Naive thymus-derived CD8-positive, alpha-beta T cell (primary cell): ENCODE measurements at regions not wholly inside any gene's neighbourhood (a gene's known extent, or its start where the extent isn't known, plus 50 kb on each side); places are given as distances from the start of the nearest gene placed in this dataset.

Experiments used
- ATAC-seq, 2 donors: fragments of 150-1000 bp; cut with Tn5 transposase in 1 of 2; sonication (Bioruptor Pico), chemical (Tn5 transposase) in 1 of 2; 1 replicate in 1 of 2; 2 replicates in 1 of 2; pipeline ENCODE4 v1.10.0; 2021; ENCODE audit warnings: mild to moderate bottlenecking in 2 of 2, moderate library complexity in 2 of 2
- POLR2A ChIA-PET: fragments of 350-600 bp; sonication (Branson Sonifier 250); formaldehyde crosslinking; loops from one replicate; lab custom pipeline; 2021; ENCODE audit warnings: antibody characterized with exemption; lab: Charles Lee
- DNase-seq, 10 donors: peaks; one replicate each; pipeline versions ENCODE4 v3.0.0 to v3.0.0-alpha.2; 2020 to 2022
- H3K27ac Mint-ChIP-seq, 10 donors: one replicate each; pipeline ENCODE4 v1.8.0; 2020 to 2022; ENCODE audit warnings: mild to moderate bottlenecking in 10 of 10, mixed read lengths in 10 of 10, moderate library complexity in 4 of 10, inconsistent platforms in 1 of 10
- H3K27me3 Mint-ChIP-seq, 5 donors: one replicate each; pipeline ENCODE4 v1.8.0; 2021 to 2022; ENCODE audit warnings: mixed read lengths in 5 of 5
- H3K36me3 Mint-ChIP-seq, 3 donors: one replicate each; pipeline ENCODE4 v1.8.0; 2020 to 2022; ENCODE audit warnings: mixed read lengths in 3 of 3, mild to moderate bottlenecking in 2 of 3, inconsistent platforms in 1 of 3
- H3K4me1 Mint-ChIP-seq, 4 donors: one replicate each; pipeline ENCODE4 v1.8.0; 2021 to 2022; ENCODE audit warnings: mixed read lengths in 4 of 4
- H3K4me3 Mint-ChIP-seq, 10 donors: one replicate each; pipeline ENCODE4 v1.8.0; 2020 to 2022; ENCODE audit warnings: mild to moderate bottlenecking in 10 of 10, mixed read lengths in 10 of 10, moderate library complexity in 6 of 10, inconsistent platforms in 1 of 10
- H3K9me3 Mint-ChIP-seq, 9 donors: one replicate each; pipeline ENCODE4 v1.8.0; 2020 to 2022; ENCODE audit warnings: mixed read lengths in 9 of 9, mild to moderate bottlenecking in 3 of 9, inconsistent platforms in 1 of 9, moderate library complexity in 1 of 9

DNA sequence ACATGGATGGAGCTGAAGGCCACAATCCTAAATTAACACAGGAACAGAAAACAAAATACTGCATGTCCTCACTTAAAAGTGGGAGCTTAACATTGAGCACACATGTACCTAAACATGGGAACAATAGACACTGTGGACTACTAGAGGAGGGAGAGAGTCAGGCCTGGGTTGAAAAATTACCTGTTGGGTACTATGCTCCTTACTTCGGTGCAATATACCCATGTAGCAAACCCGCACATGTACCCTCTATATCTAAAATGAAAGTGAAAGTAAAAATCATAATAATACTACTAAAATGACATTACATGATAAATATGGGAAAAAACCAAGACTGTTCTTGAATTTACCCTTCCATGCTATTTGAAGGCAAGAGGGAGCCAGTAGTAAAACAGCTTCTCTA, 1273.8 kb upstream of the ADGRB3 start:
- H3K9me3 Mint-ChIP-seq = peaks cover 0 to 6% (median 0%) of the 10 kb centered on the region in 9 donors
- H3K4me1 Mint-ChIP-seq = peaks cover 0 to 5% (median 0%) of the 10 kb centered on the region in 4 donors
- H3K36me3 Mint-ChIP-seq = no peaks in the 10 kb centered on the region
- POLR2A ChIA-PET = no interaction called here
- DNase-seq (no peak), ATAC-seq (no peak)
- H3K27ac Mint-ChIP-seq = no peak overlapping the region
- H3K27me3 Mint-ChIP-seq = no peaks in the 10 kb centered on the region
- no peak overlapping the region for H3K4me3 Mint-ChIP-seq

DNA sequence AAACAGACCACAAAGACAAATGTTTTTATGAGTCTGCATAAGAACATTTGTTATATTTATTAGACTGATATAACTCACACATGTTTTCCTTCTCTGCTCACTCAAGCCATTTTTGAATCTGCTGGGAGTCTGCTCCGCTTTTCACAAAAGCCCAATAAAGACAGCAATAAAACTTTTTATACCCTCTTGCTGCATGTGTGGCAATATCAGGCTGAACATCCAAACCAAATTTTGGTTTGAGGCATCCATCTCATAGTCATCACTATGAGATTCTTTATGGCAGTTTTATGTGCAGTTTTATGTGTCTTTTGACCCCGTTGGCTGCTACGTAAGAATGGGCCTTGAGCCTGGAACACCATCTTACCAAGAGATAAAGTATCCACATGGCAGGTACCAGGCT, 1276.8 kb upstream of the ADGRB3 start:
- peaks cover 0 to 5% (median 0%) of the 10 kb centered on the region in 4 donors for H3K4me1 Mint-ChIP-seq
- POLR2A ChIA-PET = no interaction called here
- peaks cover 0 to 22% (median 0%) of the 10 kb centered on the region in 9 donors for H3K9me3 Mint-ChIP-seq
- no peaks in the 10 kb centered on the region for H3K36me3 Mint-ChIP-seq
- ATAC-seq (no peak), DNase-seq (no peak)
- no peak overlapping the region for H3K4me3 Mint-ChIP-seq
- H3K27ac Mint-ChIP-seq = no peak overlapping the region
- no peaks in the 10 kb centered on the region for H3K27me3 Mint-ChIP-seq

DNA sequence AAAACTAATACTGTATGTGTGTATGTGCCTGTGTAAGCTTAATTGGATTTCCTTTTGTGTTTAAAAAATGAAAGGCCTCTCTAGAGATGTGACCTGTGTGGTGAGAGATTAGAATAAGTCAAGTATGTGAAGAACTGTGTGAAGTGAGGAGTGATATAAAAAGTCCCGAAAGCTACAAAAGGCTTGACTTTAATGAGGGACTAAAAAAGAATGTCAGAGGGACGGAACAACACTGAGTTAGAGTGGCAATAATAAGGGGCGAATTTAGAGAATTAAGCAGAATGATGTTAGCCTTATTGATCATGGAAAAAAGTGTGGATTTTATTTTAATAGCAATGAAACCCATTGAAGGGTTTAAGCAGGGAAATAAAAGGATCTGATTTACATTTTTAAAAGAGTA, 1281.2 kb upstream of the ADGRB3 start:
- H3K4me1 Mint-ChIP-seq = no peaks in the 10 kb centered on the region
- POLR2A ChIA-PET = no interaction called here
- no peak overlapping the region for H3K27ac Mint-ChIP-seq
- DNase-seq (no peak), ATAC-seq (no peak)
- no peaks in the 10 kb centered on the region for H3K36me3 Mint-ChIP-seq
- peaks cover 0 to 23% (median 0%) of the 10 kb centered on the region in 9 donors for H3K9me3 Mint-ChIP-seq
- H3K27me3 Mint-ChIP-seq = no peaks in the 10 kb centered on the region
- H3K4me3 Mint-ChIP-seq = no peak overlapping the region

DNA sequence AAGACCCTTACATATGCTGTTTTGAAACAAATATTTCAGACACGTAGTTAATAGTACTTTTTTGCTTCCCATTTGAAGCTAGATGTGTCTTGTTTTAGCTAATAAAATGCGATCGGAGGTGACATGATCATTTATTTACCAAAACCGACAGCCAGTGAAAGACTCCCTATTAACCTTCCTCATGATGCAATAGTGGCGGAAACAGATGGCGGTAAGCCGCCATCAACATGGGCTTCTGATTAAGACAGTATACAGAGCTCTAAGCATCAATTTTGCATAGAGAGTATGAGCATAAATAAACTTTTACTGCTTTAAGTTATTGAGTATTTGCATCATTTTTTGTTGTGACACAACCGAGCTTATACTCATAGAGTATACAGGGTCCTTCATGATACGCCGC, 1282.4 kb upstream of the ADGRB3 start:
- no peak for ATAC-seq
- no peaks in the 10 kb centered on the region for H3K4me1 Mint-ChIP-seq
- no peak overlapping the region for H3K4me3 Mint-ChIP-seq
- DNase-seq = no peak
- POLR2A ChIA-PET = no interaction called here
- H3K27ac Mint-ChIP-seq = no peak overlapping the region
- no peaks in the 10 kb centered on the region for H3K27me3 Mint-ChIP-seq
- peaks cover 0 to 23% (median 0%) of the 10 kb centered on the region in 9 donors for H3K9me3 Mint-ChIP-seq
- no peaks in the 10 kb centered on the region for H3K36me3 Mint-ChIP-seq

DNA sequence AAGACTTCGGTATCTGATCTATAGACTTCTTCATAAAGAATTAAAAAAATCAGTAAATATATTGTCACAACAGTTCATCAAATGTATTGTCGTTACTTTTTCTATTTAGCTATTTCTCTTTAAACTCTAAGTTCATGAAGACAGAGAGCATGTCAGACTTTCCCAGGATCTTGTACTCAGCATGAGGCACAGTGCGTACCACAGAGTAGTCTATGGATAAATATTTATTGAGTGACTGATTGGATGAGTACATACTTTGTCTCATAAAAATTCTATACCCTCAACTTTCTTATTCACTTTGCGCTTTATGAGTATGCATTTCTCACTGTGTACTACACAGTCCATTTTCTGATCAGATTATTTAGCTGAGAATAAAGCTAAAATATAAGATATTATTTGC, 1284.4 kb upstream of the ADGRB3 start:
- Mint-ChIP-seq H3K4me3 (no peak overlapping the region), H3K9me3 (peaks cover 0 to 28% (median 4%) of the 10 kb centered on the region in 9 donors), H3K27me3 (no peaks in the 10 kb centered on the region), H3K36me3 (no peaks in the 10 kb centered on the region), H3K4me1 (no peaks in the 10 kb centered on the region), H3K27ac (no peak overlapping the region)
- no peak for ATAC-seq
- DNase-seq = no peak
- POLR2A ChIA-PET = no interaction called here

DNA sequence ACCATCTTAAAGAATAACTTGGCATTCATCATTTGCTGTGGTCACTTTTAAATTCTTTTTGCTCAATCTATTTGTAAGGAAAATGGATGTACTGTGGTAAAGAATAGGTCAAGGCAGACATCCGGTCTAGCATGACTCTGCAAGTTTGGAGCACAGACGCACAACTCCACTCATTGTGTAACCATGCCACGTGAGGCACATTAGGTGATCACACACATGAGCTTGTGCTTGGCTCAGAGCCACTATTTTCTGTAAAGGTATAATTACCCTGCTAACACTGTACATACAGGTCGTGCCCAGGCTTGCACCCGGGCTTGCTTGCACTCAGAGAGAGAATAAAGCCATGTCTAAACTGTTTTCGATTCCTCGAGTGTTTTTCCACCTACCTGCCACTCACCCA, 1289.1 kb upstream of the ADGRB3 start:
- Mint-ChIP-seq H3K4me3 (no peak overlapping the region), H3K36me3 (no peaks in the 10 kb centered on the region), H3K27me3 (no peaks in the 10 kb centered on the region), H3K27ac (no peak overlapping the region), H3K9me3 (peaks cover 0 to 13% (median 5%) of the 10 kb centered on the region in 9 donors), H3K4me1 (no peaks in the 10 kb centered on the region)
- no peak for DNase-seq
- POLR2A ChIA-PET = no interaction called here
- ATAC-seq = no peak

DNA sequence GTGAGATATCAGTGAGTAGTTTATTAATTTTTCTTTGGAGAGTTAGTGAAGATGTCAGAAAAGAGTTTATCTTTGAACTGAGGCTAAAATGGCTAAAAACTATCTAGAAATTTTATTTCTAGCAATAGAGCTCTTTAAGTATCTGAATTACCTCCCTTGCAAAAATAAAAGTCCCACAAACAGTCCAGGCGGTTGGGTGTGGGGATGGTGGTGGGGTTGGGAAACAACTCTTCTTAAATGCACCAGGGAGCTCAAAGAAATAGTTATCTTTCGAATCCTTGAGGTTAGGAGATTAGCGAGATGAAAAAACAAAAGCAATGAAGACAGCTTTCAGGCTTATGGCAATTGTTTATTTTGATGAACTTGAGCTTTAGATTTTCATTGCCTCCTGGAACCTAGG, 1299.1 kb upstream of the ADGRB3 start:
- POLR2A ChIA-PET = no interaction called here
- ATAC-seq (no peak), DNase-seq (no peak)
- H3K27me3 Mint-ChIP-seq = no peaks in the 10 kb centered on the region
- H3K4me3 Mint-ChIP-seq = no peak overlapping the region
- no peaks in the 10 kb centered on the region for H3K4me1 Mint-ChIP-seq
- H3K27ac Mint-ChIP-seq = no peak overlapping the region
- no peaks in the 10 kb centered on the region for H3K36me3 Mint-ChIP-seq
- H3K9me3 Mint-ChIP-seq = peaks cover 0 to 20% (median 5%) of the 10 kb centered on the region in 9 donors

DNA sequence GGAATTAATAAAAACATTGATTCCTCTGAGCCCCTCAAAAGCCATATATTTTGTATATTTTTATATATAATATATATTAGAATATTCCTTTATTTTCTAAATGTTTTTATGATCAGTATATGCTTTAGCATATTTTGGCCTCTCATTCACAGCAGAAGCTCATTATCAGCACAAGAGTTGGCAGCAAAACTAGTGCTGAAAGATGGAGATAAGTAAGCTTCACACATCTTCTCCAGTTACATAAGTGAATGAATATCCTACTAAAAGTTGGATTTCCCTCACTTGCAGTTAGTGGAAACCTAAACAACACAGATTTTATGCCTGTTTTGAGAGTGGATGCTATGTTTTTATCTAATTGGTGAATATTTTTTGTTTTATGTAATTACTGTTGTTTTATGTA, 1303.8 kb upstream of the ADGRB3 start:
- Mint-ChIP-seq H3K36me3 (no peaks in the 10 kb centered on the region), H3K9me3 (peaks cover 0 to 13% (median 3%) of the 10 kb centered on the region in 9 donors), H3K4me1 (no peaks in the 10 kb centered on the region), H3K27ac (no peak overlapping the region), H3K4me3 (no peak overlapping the region), H3K27me3 (no peaks in the 10 kb centered on the region)
- no peak for DNase-seq
- ATAC-seq = no peak
- POLR2A ChIA-PET = no interaction called here

DNA sequence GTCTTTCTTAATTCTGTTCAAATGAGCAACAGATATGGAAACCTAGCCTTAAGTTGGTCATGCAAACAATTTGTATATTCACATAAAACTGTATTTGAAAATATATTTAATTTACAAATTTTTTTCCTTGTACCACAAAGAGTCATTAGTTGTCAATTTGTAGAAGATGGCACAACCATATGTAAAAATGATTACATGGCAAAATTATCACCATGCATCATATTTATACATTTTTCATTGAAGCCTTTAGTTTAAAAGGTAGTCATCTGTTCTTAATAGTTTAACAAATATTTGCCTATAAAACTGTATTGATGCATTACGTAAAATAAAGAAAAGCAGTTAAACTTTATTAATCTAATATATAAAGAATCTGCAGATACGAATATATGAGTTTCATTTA, 1306.8 kb upstream of the ADGRB3 start:
- H3K27ac Mint-ChIP-seq = no peak overlapping the region
- H3K9me3 Mint-ChIP-seq = peaks cover 0 to 17% (median 2%) of the 10 kb centered on the region in 9 donors
- no peak overlapping the region for H3K4me3 Mint-ChIP-seq
- no peaks in the 10 kb centered on the region for H3K4me1 Mint-ChIP-seq
- DNase-seq (no peak), ATAC-seq (no peak)
- no peaks in the 10 kb centered on the region for H3K27me3 Mint-ChIP-seq
- no peaks in the 10 kb centered on the region for H3K36me3 Mint-ChIP-seq
- POLR2A ChIA-PET = no interaction called here

DNA sequence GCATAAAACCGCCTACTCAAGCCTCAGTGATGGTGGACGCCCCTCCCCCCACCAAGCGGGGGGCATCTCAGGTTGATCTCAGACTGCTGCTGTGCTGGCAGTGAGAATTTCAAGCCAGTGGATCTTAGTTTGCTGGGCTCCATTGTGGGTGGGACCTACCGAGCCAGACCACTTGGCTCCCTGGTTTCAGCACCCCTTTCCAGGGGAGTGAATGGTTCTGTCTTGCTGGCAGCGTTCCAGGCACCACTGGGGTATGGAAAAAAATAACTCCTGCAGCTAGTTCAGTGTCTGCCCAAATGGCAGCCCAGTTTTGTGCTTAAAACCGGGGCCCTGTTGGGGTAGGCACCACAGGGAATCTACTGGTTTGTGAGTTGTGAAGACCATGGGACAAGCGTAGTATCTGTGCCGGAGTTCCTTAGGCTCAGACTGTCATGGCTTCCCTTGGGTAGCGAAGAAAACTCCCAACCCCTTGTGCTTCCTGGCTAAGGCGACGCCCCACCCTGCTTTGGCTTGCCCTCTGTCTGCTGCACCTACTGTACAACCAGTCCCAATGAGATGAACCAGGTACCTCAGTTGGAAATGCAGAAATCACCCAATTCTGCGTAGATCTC, 1334.5 kb upstream of the ADGRB3 start:
- no peak overlapping the region for H3K27ac Mint-ChIP-seq
- H3K27me3 Mint-ChIP-seq = no peaks in the 10 kb centered on the region
- POLR2A ChIA-PET = no interaction called here
- H3K9me3 Mint-ChIP-seq = peaks cover 0 to 27% (median 11%) of the 10 kb centered on the region in 9 donors
- peaks cover 0 to 5% (median 0%) of the 10 kb centered on the region in 3 donors for H3K36me3 Mint-ChIP-seq
- no peak overlapping the region for H3K4me3 Mint-ChIP-seq
- no peak for ATAC-seq
- no peaks in the 10 kb centered on the region for H3K4me1 Mint-ChIP-seq
- DNase-seq = no peak

DNA sequence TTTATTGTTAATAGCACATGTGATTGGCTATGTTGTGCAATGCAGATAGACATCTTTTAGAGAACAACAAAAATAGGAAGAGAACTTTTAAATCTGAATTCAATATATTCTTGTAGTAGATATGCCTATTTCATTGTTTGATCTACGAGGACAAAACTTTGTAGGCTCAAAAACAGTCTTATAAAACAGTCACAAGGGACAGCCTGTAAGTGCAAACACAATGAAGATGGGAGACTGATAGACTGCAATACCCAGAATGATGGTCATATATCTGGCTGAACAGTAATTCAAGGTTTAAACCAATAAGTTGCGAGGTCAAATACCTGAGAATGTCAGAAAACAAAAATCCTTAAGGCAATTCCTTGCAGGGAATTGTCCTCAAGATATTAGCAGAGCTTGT, 1342.9 kb upstream of the ADGRB3 start:
- ATAC-seq (no peak), DNase-seq (no peak)
- Mint-ChIP-seq H3K4me1 (no peaks in the 10 kb centered on the region), H3K9me3 (peaks cover 0 to 22% (median 7%) of the 10 kb centered on the region in 9 donors), H3K36me3 (no peaks in the 10 kb centered on the region), H3K27ac (no peak overlapping the region), H3K27me3 (no peaks in the 10 kb centered on the region), H3K4me3 (no peak overlapping the region)
- POLR2A ChIA-PET = no interaction called here

DNA sequence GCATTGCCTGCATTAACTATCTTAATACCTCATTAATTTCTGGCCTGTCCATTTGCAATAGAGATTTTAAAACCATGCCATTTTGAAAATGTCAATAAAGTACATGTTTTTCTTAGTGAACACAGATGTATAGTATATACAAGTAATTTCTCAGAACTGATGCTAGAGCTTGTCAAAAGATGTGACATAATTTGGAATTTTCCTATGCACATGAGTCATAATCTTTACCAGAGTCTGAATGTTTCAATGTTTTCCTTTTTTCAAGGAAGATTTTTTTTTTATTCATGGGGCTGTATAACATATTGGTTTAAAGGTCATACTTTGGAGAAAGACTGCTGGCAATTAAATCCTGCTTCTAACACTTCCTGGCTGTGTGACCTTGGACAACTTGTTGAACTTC, 1347.5 kb upstream of the ADGRB3 start:
- no peak overlapping the region for H3K4me3 Mint-ChIP-seq
- peaks cover 0 to 18% (median 10%) of the 10 kb centered on the region in 9 donors for H3K9me3 Mint-ChIP-seq
- H3K27ac Mint-ChIP-seq = no peak overlapping the region
- H3K36me3 Mint-ChIP-seq = no peaks in the 10 kb centered on the region
- H3K27me3 Mint-ChIP-seq = no peaks in the 10 kb centered on the region
- H3K4me1 Mint-ChIP-seq = no peaks in the 10 kb centered on the region
- no peak for DNase-seq
- POLR2A ChIA-PET = no interaction called here
- ATAC-seq = no peak

DNA sequence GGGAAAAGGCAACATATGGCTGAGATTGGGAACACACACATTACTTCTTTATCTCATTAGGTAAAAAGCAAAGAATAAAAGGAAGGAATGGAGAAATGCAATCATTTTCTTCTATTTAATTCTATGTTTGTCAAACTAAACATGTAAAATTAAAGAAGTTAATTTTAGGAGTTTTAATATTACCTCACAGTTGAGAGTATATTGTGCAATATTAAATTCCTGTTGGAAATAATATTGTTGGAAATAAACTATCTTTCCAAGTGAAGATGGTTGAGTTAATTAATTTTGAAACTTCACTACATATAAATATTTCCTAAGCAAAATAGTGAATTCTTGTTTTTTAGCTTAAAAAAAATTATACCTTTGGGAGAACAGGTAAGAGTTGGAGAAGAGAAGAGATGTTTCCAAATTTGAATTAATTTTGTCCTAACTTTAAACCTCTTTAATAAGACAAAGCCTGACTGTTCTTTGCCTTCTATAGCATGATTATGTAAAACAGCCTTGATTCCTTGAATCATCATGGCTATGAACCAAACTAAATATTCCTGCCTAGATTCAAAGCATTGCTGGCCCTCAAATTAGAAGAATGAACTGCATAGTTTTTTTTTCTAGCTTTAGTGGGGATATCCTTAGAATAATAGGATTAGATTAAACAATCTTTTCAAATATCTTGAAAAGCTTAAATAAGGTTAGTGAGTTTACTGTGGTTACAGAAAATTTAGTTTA, 1349.1 kb upstream of the ADGRB3 start:
- Mint-ChIP-seq H3K27me3 (no peaks in the 10 kb centered on the region), H3K4me3 (no peak overlapping the region), H3K27ac (no peak overlapping the region), H3K36me3 (no peaks in the 10 kb centered on the region), H3K4me1 (no peaks in the 10 kb centered on the region), H3K9me3 (peaks cover 0 to 18% (median 15%) of the 10 kb centered on the region in 9 donors)
- DNase-seq (no peak), ATAC-seq (no peak)
- POLR2A ChIA-PET = no interaction called here

DNA sequence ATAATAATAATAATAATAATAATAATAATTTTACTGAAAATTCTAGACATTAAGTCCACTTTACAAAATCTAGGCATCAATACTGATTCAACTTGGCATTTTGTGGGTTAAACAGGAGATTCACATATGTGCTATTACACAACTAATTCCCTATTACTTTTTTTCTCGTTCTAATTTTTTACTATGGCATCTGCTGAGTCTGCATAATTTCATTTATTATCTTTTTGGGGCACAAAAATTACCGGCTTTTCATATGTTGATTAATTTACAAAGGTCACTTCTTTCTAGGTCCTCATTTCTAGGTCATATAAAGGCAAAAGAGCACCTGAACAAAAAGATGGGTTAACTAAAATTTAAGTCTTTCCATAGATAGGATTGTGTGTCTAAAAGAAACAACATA, 1357.8 kb upstream of the ADGRB3 start:
- Mint-ChIP-seq H3K27me3 (no peaks in the 10 kb centered on the region), H3K9me3 (peaks cover 0 to 10% (median 2%) of the 10 kb centered on the region in 9 donors), H3K27ac (no peak overlapping the region), H3K36me3 (no peaks in the 10 kb centered on the region), H3K4me1 (no peaks in the 10 kb centered on the region), H3K4me3 (no peak overlapping the region)
- DNase-seq (no peak), ATAC-seq (no peak)
- POLR2A ChIA-PET = no interaction called here
